ENCODE measurements at regions not wholly inside any gene's neighbourhood (a gene's known extent, or its start where the extent isn't known, plus 50 kb on each side); places are given as distances from the start of the nearest gene placed in this dataset.

DNA sequence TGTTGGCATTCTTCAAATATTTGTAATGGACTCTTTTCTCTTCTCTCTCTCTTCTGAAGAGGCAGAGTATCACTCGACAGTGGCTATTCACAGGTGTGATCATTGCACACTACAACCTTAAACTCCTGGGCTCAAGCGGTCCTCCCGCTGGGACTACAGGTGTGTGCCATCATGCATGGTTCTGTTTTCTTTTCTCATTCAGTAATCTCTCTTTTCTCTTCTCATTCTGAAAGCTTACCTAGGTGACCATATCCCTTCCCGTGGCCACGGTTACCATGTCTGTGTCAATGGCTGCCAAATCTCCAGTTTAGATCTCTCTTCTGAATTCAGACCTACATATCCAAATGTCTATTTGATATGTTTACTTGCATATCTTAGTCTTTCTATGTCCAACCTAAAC is 96.3 kb downstream of the SOX2 start:
- no peak for TF ChIP-seq CTCF (IDR thresholded peaks at IDR 0.05; ENCODE audit: low read depth, low read length)
- no peak overlapping the region for H3K4me3 ChIP-seq (replicated peaks in 1 of 2; ENCODE audit: low read depth in 2 of 2, low read length in 2 of 2)
- no peak for DNase-seq (ENCODE audit: low read depth in 2 of 2)

GRCh38 chr3:181823716-181824115 is 112.0 kb downstream of the SOX2 start:
- TF ChIP-seq CTCF (IDR thresholded peaks at IDR 0.05; ENCODE audit: low read depth, low read length): no peak
- no peak for DNase-seq (ENCODE audit: low read depth in 2 of 2)
- H3K4me3 ChIP-seq (replicated peaks in 1 of 2; ENCODE audit: low read depth in 2 of 2, low read length in 2 of 2): no peak overlapping the region

GRCh38 chr3:181824961-181825360 is 113.2 kb downstream of the SOX2 start:
- DNase-seq (ENCODE audit: low read depth in 2 of 2): no peak

DNA sequence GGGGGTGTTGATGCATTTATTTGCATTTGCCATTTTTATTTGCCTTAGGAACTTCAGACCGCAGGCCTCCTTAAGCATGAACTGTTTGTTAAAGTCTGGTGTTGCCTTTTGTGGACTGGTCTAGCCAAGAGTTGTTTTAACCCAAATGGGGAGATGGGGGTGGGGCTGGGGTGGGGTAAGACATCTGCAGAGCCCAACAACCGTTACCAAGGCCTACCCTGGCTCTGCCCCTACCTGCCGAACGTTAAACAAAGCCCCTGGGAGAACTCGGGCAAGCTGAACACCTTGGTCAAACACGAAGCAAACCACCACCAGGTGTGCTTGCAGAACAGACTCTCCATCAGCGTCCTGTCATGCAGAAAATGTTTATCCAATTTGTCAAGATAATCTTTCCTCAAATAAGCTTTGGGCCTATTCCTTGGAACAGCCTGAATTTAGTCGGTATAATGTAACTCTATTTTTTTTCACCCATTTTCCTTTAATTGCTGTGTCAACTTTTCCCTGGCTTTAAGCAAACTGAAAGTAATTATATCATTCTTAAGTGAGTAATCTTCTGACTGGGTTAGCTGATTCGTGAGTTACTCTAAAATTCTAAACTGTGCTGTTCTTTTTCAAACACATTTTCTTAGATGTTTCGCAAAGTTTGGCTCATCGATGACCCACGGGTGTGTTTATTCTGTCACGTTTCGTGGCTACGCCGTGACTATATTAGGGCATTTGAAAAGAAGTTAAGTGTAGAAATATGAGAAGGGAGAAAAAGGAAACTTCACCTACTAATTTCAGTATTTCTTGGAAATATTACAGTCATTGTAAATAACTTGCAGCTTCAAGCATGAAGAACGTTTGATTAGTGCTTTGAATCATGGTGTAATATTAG is 127.6 kb downstream of the SOX2 start:
- TF ChIP-seq CTCF (IDR thresholded peaks at IDR 0.05; ENCODE audit: low read depth, low read length): no peak

More at GRCh38 chr3:181824961-181825360, 113.2 kb downstream of the SOX2 start:
- TF ChIP-seq CTCF (IDR thresholded peaks at IDR 0.05; ENCODE audit: low read depth, low read length): no peak
- no peak overlapping the region for H3K4me3 ChIP-seq (replicated peaks in 1 of 2; ENCODE audit: low read depth in 2 of 2, low read length in 2 of 2)

DNA sequence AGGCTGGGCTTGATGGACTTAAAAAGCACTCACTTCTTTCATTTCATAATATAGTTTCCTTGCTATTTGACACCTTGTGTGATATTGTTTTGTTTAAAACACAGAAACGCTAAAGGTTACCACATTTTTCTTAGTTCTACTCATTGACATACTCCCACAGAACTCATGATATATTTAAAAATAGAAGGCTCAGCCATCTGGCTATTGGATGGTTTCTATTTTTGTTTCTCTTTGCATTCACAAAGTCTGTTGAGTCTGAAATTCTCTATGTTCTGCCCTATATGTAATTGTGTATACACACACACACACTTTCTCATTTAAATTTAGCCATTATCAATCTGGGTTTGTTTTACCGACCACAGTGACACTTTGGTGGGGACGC is 128.2 kb downstream of the SOX2 start:
- H3K4me3 ChIP-seq (replicated peaks in 1 of 2; ENCODE audit: low read depth in 2 of 2, low read length in 2 of 2): no peak overlapping the region
- TF ChIP-seq CTCF (IDR thresholded peaks at IDR 0.05; ENCODE audit: low read depth, low read length): no peak
- DNase-seq (ENCODE audit: low read depth in 2 of 2): no peak

More for the DNA sequence above, 127.6 kb downstream of the SOX2 start:
- no peak overlapping the region for H3K4me3 ChIP-seq (replicated peaks in 1 of 2; ENCODE audit: low read depth in 2 of 2, low read length in 2 of 2)
- DNase-seq (ENCODE audit: low read depth in 2 of 2): no peak

- DNase-seq (ENCODE audit: low read depth in 2 of 2): no peak
- no peak for TF ChIP-seq CTCF (IDR thresholded peaks at IDR 0.05; ENCODE audit: low read depth, low read length)
- no peak overlapping the region for H3K4me3 ChIP-seq (replicated peaks in 1 of 2; ENCODE audit: low read depth in 2 of 2, low read length in 2 of 2)
Measured at GRCh38 chr3:181844211-181844610, 132.5 kb downstream of the SOX2 start.

Data from cardiac fibroblast (primary cell).